ENCODE measurements at regions not wholly inside any gene's neighbourhood (a gene's known extent, or its start where the extent isn't known, plus 50 kb on each side); places are given as distances from the start of the nearest gene placed in this dataset.

DNA sequence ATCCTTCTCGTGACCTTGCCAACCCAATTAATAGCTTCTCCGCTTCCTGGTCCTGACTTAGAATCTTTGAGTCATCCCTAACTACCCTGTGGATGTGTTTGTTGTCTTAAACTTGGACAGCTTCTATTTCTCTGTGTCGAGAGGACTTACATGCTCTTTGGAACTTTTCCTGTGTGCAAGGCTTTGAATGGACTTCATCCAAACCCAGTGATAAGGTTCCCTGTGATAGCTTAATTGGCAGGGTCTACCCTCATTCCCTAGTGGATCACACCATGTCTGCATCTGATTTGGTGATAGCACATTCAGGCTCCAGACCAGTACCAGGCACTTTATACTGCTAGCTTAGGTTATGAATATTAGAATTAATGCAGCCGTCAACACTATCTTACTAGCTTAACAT, 378.2 kb upstream of the KAZN start:
- TF ChIP-seq ZBTB7A (IDR thresholded peaks at IDR 0.05; ENCODE audit: low read depth) (no peak), YY1 (IDR thresholded peaks at IDR 0.05; ENCODE audit: low read depth) (no peak), TAF1 (IDR thresholded peaks at IDR 0.05; ENCODE audit: low read depth) (no peak), EP300 (IDR thresholded peaks at IDR 0.05; ENCODE audit: borderline replicate concordance) (no peak)
